ENCODE measurements at regions not wholly inside any gene's neighbourhood (a gene's known extent, or its start where the extent isn't known, plus 50 kb on each side); places are given as distances from the start of the nearest gene placed in this dataset.
"Not testable (repeated sequence)": the region's sequence is repeated elsewhere in the genome, so short reads cannot be mapped to it uniquely, and the experiment has no call there.

- H3K27me3 ChIP-seq, result no peaks in the 10 kb centered on the region
- H3K4me1 ChIP-seq, result peaks cover 0 to 4% of the 10 kb centered on the region in 2 donors
- H3K4me3 ChIP-seq (replicated peaks in 1 of 3), result no peak overlapping the region
- no peaks in the 10 kb centered on the region for H3K9me3 ChIP-seq
- TF ChIP-seq, protein P1, sequence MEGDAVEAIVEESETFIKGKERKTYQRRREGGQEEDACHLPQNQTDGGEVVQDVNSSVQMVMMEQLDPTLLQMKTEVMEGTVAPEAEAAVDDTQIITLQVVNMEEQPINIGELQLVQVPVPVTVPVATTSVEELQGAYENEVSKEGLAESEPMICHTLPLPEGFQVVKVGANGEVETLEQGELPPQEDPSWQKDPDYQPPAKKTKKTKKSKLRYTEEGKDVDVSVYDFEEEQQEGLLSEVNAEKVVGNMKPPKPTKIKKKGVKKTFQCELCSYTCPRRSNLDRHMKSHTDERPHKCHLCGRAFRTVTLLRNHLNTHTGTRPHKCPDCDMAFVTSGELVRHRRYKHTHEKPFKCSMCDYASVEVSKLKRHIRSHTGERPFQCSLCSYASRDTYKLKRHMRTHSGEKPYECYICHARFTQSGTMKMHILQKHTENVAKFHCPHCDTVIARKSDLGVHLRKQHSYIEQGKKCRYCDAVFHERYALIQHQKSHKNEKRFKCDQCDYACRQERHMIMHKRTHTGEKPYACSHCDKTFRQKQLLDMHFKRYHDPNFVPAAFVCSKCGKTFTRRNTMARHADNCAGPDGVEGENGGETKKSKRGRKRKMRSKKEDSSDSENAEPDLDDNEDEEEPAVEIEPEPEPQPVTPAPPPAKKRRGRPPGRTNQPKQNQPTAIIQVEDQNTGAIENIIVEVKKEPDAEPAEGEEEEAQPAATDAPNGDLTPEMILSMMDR (IDR thresholded peaks at IDR 0.05), result no peak
- no peak overlapping the region for H3K27ac ChIP-seq
- no peaks in the 10 kb centered on the region for H3K36me3 ChIP-seq
- no peak for DNase-seq
- intact Hi-C loops (cut with DNase I), result no loop called here
- WGBS, 2 donors, result 33 to 37% methylated on average over 2 of the region's 2 CpGs
Measured at GRCh38 chr21:35796844-35797243, 263.5 kb downstream of the SETD4 start.

GRCh38 chr21:35794527-35794926 is 265.8 kb downstream of the SETD4 start:
- WGBS, 2 donors, result 86 to 92% methylated on average over 4 of the region's 4 CpGs

DNA sequence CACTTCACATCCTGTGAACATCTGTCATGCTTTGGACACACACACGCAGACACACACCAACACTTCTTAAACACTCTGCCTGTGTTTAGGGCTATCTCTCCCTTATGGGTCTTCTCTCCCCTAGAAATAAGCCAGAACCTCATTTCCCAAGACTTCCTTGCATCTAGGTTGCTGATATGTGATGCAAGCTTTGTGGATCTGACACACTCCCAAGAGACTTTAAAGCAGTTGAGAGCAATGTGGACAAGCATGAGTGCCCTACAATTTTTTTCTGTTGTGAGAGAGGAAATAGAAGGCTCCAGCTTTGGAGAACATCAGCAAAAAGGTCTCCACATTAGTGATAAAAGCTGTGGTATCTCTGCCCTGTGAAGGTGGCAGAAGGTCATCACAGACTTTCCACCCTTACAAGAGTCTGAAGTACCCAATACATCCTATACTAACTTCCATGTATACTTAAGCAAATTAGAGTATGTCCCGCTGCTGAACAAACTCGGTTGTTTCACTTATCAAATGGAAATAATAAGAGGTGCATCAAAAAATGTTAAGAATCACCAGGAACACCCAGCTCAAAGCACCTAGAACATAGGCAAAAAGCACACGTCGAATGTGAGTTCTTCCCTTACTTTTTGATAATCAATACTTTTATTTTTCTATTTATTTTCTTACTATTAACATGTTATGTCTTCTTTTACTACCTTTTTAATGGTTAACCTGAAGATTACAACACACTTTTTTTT is 267.6 kb downstream of the SETD4 start:
- Histone ChIP-seq H3K4me1 (peaks cover 0 to 4% of the 10 kb centered on the region in 2 donors), H3K4me3 (replicated peaks in 1 of 3) (no peak overlapping the region), H3K27me3 (no peaks in the 10 kb centered on the region), H3K36me3 (no peaks in the 10 kb centered on the region), H3K27ac (no peak overlapping the region), H3K9me3 (no peaks in the 10 kb centered on the region)
- intact Hi-C loops (cut with DNase I), result no loop called here
- WGBS, 2 donors, result 77 to 80% methylated on average over 5 of the region's 5 CpGs
- TF ChIP-seq POLR2A (IDR thresholded peaks at IDR 0.05), result no peak
- TF ChIP-seq, protein P1 (IDR thresholded peaks at IDR 0.05), result no peak
- DNase-seq, result no peak

More at GRCh38 chr21:35794527-35794926, 265.8 kb downstream of the SETD4 start:
- DNase-seq; H3K4me1 ChIP-seq; H3K27me3 ChIP-seq; H3K9me3 ChIP-seq; H3K4me3 ChIP-seq (replicated peaks in 1 of 3); intact Hi-C loops (cut with DNase I); H3K36me3 ChIP-seq; H3K27ac ChIP-seq: not testable (repeated sequence)

GRCh38 chr21:35791541-35792325 is 268.6 kb downstream of the SETD4 start:
- no peaks in the 10 kb centered on the region for H3K9me3 ChIP-seq
- no peak for DNase-seq
- H3K27ac ChIP-seq, result no peak overlapping the region
- H3K4me3 ChIP-seq (replicated peaks in 1 of 3), result no peak overlapping the region
- TF ChIP-seq POLR2A (IDR thresholded peaks at IDR 0.05), result no peak
- TF ChIP-seq, protein P1 (IDR thresholded peaks at IDR 0.05), result no peak
- intact Hi-C loops (cut with DNase I), result no loop called here
- WGBS, 2 donors, result 89 to 92% methylated on average over 10 of the region's 10 CpGs
- H3K27me3 ChIP-seq, result no peaks in the 10 kb centered on the region
- no peaks in the 10 kb centered on the region for H3K36me3 ChIP-seq
- H3K4me1 ChIP-seq, result no peaks in the 10 kb centered on the region

DNA sequence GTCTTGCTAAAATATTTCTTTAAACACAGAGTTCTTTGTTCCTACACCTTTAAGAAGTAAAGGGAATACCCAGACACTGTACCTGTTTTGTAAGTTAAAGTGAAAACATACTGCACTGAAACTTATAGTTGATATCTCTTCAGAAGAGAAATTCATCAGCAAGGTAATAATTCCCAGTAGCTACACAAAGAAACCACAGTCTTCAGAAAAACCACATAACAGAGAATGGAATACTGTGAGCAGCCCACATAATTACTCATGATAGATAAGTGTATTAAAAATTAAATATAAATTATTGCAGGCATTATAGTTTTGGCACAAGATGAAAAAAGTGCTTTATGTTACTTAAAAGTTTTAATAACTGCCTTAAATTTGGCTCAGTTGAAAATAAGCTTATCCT is 276.6 kb downstream of the SETD4 start:
- intact Hi-C loops (cut with DNase I), result no loop called here
- H3K9me3 ChIP-seq, result no peaks in the 10 kb centered on the region
- H3K27ac ChIP-seq, result no peak overlapping the region
- H3K36me3 ChIP-seq, result no peaks in the 10 kb centered on the region
- no peaks in the 10 kb centered on the region for H3K27me3 ChIP-seq
- TF ChIP-seq POLR2A (IDR thresholded peaks at IDR 0.05), result no peak
- TF ChIP-seq, protein P1 (IDR thresholded peaks at IDR 0.05), result no peak
- H3K4me1 ChIP-seq, result peaks cover 0 to 13% of the 10 kb centered on the region in 2 donors
- H3K4me3 ChIP-seq (replicated peaks in 1 of 3), result no peak overlapping the region
- DNase-seq, result no peak

Data from thyroid gland (tissue), 4 donors.